ENCODE measurements at regions not wholly inside any gene's neighbourhood (a gene's known extent, or its start where the extent isn't known, plus 50 kb on each side); places are given as distances from the start of the nearest gene placed in this dataset.
"Not testable (repeated sequence)": the region's sequence is repeated elsewhere in the genome, so short reads cannot be mapped to it uniquely, and the experiment has no call there.

DNA sequence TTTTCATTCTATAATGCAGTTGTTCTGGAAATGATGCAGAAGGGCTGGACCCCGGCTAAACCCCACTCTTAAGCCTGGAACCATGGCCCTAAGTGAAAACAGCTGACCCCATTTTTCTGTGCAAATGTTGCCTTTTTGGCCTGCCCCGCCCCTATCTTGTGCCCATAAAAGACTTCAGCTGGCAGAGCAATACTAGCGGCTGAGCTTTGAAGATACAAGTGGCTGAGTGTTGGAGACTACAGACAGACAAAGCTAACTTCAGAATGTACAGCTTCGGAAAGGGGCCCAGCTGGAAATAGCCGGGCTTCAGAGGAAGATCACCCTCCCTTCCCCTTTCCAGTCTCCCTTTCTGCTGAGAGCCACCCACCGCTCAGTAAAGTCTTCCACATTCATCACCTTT is 258.6 kb upstream of the SPTLC3 start:
- Histone ChIP-seq H3K9me3 (ENCODE audit: control insufficient read depth, low read length) (no peaks in the 10 kb centered on the region), H3K4me3 (ENCODE audit: low read length) (no peak overlapping the region), H3K4me1 (ENCODE audit: control insufficient read depth, insufficient read depth, low read length) (no peaks in the 10 kb centered on the region), H3K27me3 (ENCODE audit: control insufficient read depth, insufficient read depth) (no peaks in the 10 kb centered on the region), H3K27ac (ENCODE audit: low read length) (no peak overlapping the region)
- DNase-seq: no peak
- ATAC-seq: no peak
- intact Hi-C loops (cut with DNase I): no loop called here
- 85% methylated on average over 6 of the region's 6 CpGs for WGBS

GRCh38 chr20:12752900-12753693 is 255.7 kb upstream of the SPTLC3 start:
- H3K27me3 ChIP-seq (ENCODE audit: control insufficient read depth, insufficient read depth); H3K4me1 ChIP-seq (ENCODE audit: control insufficient read depth, insufficient read depth, low read length); H3K27ac ChIP-seq (ENCODE audit: low read length); ATAC-seq; DNase-seq; intact Hi-C loops (cut with DNase I); H3K4me3 ChIP-seq (ENCODE audit: low read length); H3K9me3 ChIP-seq (ENCODE audit: control insufficient read depth, low read length): not testable (repeated sequence)
- 85% methylated on average over 9 of the region's 9 CpGs for WGBS

DNA sequence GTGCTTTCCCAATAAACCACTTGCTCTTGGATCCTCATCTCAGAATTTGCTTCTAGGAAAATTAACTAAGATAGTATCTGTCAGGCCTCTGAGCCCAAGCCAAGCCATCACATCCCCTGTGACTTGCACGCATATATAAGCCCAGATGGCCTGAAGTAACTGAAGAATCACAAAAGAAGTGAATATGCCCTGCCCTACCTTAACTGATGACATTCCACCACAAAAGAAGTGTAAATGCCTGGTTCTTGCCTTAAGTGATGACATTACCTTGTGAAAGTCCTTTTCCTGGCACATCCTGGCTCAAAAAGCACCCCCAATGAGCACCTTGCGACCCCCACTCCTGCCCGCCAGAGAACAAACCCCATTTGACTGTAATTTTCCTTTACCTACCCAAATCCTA is 255.0 kb upstream of the SPTLC3 start:
- H3K4me3 ChIP-seq (ENCODE audit: low read length); DNase-seq; ATAC-seq; intact Hi-C loops (cut with DNase I); H3K4me1 ChIP-seq (ENCODE audit: control insufficient read depth, insufficient read depth, low read length); H3K9me3 ChIP-seq (ENCODE audit: control insufficient read depth, low read length); H3K27ac ChIP-seq (ENCODE audit: low read length); H3K27me3 ChIP-seq (ENCODE audit: control insufficient read depth, insufficient read depth): not testable (repeated sequence)
- 86% methylated on average over 3 of the region's 3 CpGs for WGBS

- H3K4me1 ChIP-seq (ENCODE audit: control insufficient read depth, insufficient read depth, low read length); intact Hi-C loops (cut with DNase I); ATAC-seq; H3K27ac ChIP-seq (ENCODE audit: low read length); H3K27me3 ChIP-seq (ENCODE audit: control insufficient read depth, insufficient read depth); H3K9me3 ChIP-seq (ENCODE audit: control insufficient read depth, low read length); H3K4me3 ChIP-seq (ENCODE audit: low read length); DNase-seq: not testable (repeated sequence)
- 76% methylated on average over 3 of the region's 5 CpGs for WGBS
Measured at GRCh38 chr20:12759493-12759892, 249.3 kb upstream of the SPTLC3 start.

- H3K4me3 ChIP-seq (ENCODE audit: low read length): no peak overlapping the region
- WGBS: 30% methylated on average over 7 of the region's 7 CpGs
Measured at GRCh38 chr20:12762725-12763124, 246.0 kb upstream of the SPTLC3 start.

GRCh38 chr20:12763406-12763805 is 245.4 kb upstream of the SPTLC3 start:
- ATAC-seq: no peak
- H3K27ac ChIP-seq (ENCODE audit: low read length): no peak overlapping the region
- 67% methylated on average over 1 of the region's 1 CpG for WGBS
- intact Hi-C loops (cut with DNase I): no loop called here
- H3K4me3 ChIP-seq (ENCODE audit: low read length): no peak overlapping the region
- H3K27me3 ChIP-seq (ENCODE audit: control insufficient read depth, insufficient read depth): no peaks in the 10 kb centered on the region
- DNase-seq: no peak
- peaks cover 2% of the 10 kb centered on the region for H3K4me1 ChIP-seq (ENCODE audit: control insufficient read depth, insufficient read depth, low read length)
- H3K9me3 ChIP-seq (ENCODE audit: control insufficient read depth, low read length): no peaks in the 10 kb centered on the region

More at GRCh38 chr20:12762725-12763124, 246.0 kb upstream of the SPTLC3 start:
- Histone ChIP-seq H3K27me3 (ENCODE audit: control insufficient read depth, insufficient read depth) (no peaks in the 10 kb centered on the region), H3K4me1 (ENCODE audit: control insufficient read depth, insufficient read depth, low read length) (peaks cover 2% of the 10 kb centered on the region), H3K27ac (ENCODE audit: low read length) (no peak overlapping the region), H3K9me3 (ENCODE audit: control insufficient read depth, low read length) (no peaks in the 10 kb centered on the region)
- intact Hi-C loops (cut with DNase I): no loop called here
- DNase-seq: peak in 1 of 3 donors; percentile 33
- no peak for ATAC-seq

DNA sequence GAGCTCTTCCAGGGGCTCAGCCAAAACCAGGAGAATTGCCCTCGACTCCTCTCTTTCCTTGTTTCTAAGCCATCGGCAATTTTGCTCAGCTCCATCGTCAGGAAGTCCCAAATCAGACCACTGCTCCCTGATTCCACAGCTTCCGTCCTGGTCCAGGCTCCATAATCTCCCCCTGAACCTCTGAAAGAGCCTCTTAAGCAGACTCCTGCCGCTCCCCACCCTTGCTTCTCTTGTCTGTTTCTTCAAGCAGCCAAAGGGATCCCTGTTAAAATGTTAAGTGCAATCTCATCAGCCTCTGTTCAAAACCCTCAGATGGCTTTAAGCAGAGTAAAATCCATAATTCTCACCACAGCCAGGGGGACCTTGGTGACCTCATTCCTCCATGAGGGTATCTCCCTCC is 244.7 kb upstream of the SPTLC3 start:
- no peak overlapping the region for H3K4me3 ChIP-seq (ENCODE audit: low read length)
- no peak for DNase-seq
- H3K27ac ChIP-seq (ENCODE audit: low read length): no peak overlapping the region
- WGBS: 61% methylated on average over 5 of the region's 5 CpGs
- peaks cover 2% of the 10 kb centered on the region for H3K4me1 ChIP-seq (ENCODE audit: control insufficient read depth, insufficient read depth, low read length)
- no peaks in the 10 kb centered on the region for H3K9me3 ChIP-seq (ENCODE audit: control insufficient read depth, low read length)
- intact Hi-C loops (cut with DNase I): no loop called here
- no peaks in the 10 kb centered on the region for H3K27me3 ChIP-seq (ENCODE audit: control insufficient read depth, insufficient read depth)
- no peak for ATAC-seq

GRCh38 chr20:12764851-12765250 is 243.9 kb upstream of the SPTLC3 start:
- no peak for ATAC-seq

DNA sequence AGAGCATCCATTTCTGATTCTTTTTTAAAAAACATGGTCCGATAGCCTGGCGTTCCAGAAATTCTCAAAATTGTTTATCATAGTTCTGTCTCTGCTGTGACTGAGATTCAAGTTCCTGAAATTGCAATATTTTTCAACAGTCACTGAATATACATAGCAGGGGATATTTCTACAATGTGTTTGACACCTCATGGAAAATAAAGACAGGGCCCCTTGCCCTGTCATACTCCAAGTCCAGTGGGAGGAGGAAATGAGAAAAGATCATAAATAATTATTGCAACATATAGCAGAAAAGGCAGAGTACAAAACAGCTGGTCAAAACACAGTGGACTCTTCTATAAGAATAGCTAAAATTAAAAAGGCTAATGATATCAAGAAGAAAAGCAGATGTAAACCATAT is 234.8 kb upstream of the SPTLC3 start:
- H3K4me3 ChIP-seq (ENCODE audit: low read length): no peak overlapping the region
- ATAC-seq: no peak
- intact Hi-C loops (cut with DNase I): no loop called here
- no peak for DNase-seq
- H3K4me1 ChIP-seq (ENCODE audit: control insufficient read depth, insufficient read depth, low read length): no peaks in the 10 kb centered on the region
- WGBS: 91% methylated on average over 2 of the region's 2 CpGs
- H3K27me3 ChIP-seq (ENCODE audit: control insufficient read depth, insufficient read depth): no peaks in the 10 kb centered on the region
- H3K9me3 ChIP-seq (ENCODE audit: control insufficient read depth, low read length): no peaks in the 10 kb centered on the region
- no peak overlapping the region for H3K27ac ChIP-seq (ENCODE audit: low read length)

More at GRCh38 chr20:12764851-12765250, 243.9 kb upstream of the SPTLC3 start:
- Histone ChIP-seq H3K27ac (ENCODE audit: low read length) (no peak overlapping the region), H3K4me3 (ENCODE audit: low read length) (no peak overlapping the region), H3K9me3 (ENCODE audit: control insufficient read depth, low read length) (no peaks in the 10 kb centered on the region), H3K4me1 (ENCODE audit: control insufficient read depth, insufficient read depth, low read length) (peaks cover 2% of the 10 kb centered on the region), H3K27me3 (ENCODE audit: control insufficient read depth, insufficient read depth) (no peaks in the 10 kb centered on the region)
- WGBS: 2% methylated on average over 1 of the region's 1 CpG
- intact Hi-C loops (cut with DNase I): no loop called here
- DNase-seq: no peak

DNA sequence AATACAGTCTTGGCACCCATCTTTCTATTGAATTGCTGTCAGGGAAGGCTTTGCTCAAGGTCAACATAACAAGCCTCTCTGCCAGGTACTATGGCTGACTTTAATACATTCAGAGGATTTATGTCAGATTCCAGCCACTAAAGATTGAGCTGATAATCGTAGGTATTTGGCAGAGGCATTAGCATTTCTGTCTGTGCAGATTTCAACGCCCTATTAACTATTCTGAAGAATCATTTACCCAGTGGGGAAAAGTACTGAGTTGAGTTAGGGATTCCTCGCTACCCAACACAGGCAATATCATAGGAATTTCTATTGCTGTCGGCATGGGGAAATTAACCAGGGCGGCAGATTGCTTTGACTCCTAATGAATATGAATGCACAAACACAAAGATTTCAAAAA is 233.7 kb upstream of the SPTLC3 start:
- DNase-seq (no peak), ATAC-seq (no peak)
- no peak overlapping the region for H3K4me3 ChIP-seq (ENCODE audit: low read length)
- intact Hi-C loops (cut with DNase I): no loop called here
- no peaks in the 10 kb centered on the region for H3K9me3 ChIP-seq (ENCODE audit: control insufficient read depth, low read length)
- no peak overlapping the region for H3K27ac ChIP-seq (ENCODE audit: low read length)
- H3K4me1 ChIP-seq (ENCODE audit: control insufficient read depth, insufficient read depth, low read length): no peaks in the 10 kb centered on the region
- no peaks in the 10 kb centered on the region for H3K27me3 ChIP-seq (ENCODE audit: control insufficient read depth, insufficient read depth)
- WGBS: 68% methylated on average over 5 of the region's 5 CpGs

GRCh38 chr20:12777016-12777415 is 231.8 kb upstream of the SPTLC3 start:
- Histone ChIP-seq H3K27ac (ENCODE audit: low read length) (no peak overlapping the region), H3K4me3 (ENCODE audit: low read length) (no peak overlapping the region), H3K4me1 (ENCODE audit: control insufficient read depth, insufficient read depth, low read length) (no peaks in the 10 kb centered on the region), H3K27me3 (ENCODE audit: control insufficient read depth, insufficient read depth) (no peaks in the 10 kb centered on the region), H3K9me3 (ENCODE audit: control insufficient read depth, low read length) (no peaks in the 10 kb centered on the region)
- ATAC-seq (no peak), DNase-seq (no peak)
- WGBS: 93% methylated on average over 5 of the region's 5 CpGs
- intact Hi-C loops (cut with DNase I): no loop called here

GRCh38 chr20:12786276-12786675 is 222.5 kb upstream of the SPTLC3 start:
- Histone ChIP-seq H3K27me3 (ENCODE audit: control insufficient read depth, insufficient read depth) (no peaks in the 10 kb centered on the region), H3K4me1 (ENCODE audit: control insufficient read depth, insufficient read depth, low read length) (no peaks in the 10 kb centered on the region), H3K27ac (ENCODE audit: low read length) (no peak overlapping the region), H3K4me3 (ENCODE audit: low read length) (no peak overlapping the region), H3K9me3 (ENCODE audit: control insufficient read depth, low read length) (no peaks in the 10 kb centered on the region)
- ATAC-seq (no peak), DNase-seq (no peak)
- intact Hi-C loops (cut with DNase I): no loop called here
- 80% methylated on average over 5 of the region's 5 CpGs for WGBS

Measured in right cardiac atrium (tissue), 5 donors.